ENCODE measurements at regions not wholly inside any gene's neighbourhood (a gene's known extent, or its start where the extent isn't known, plus 50 kb on each side); places are given as distances from the start of the nearest gene placed in this dataset.

- Histone ChIP-seq H3K4me3 (ENCODE audit: low read length in 2 of 2) (peak overlapping the region in 1 of 2 donors; percentile 53), H3K4me1 (ENCODE audit: control insufficient read depth in 2 of 2, insufficient read depth in 1 of 2, low read depth in 1 of 2, low read length in 2 of 2) (no peaks in the 10 kb centered on the region), H2AK5ac (ENCODE audit: low read depth, low read length) (no peak overlapping the region), H3K9ac (ENCODE audit: low read depth, low read length, poor library complexity) (no peak overlapping the region), H3K9me3 (replicated peaks in 1 of 2; ENCODE audit: control insufficient read depth in 2 of 2, insufficient read depth in 1 of 2, low read depth in 1 of 2, low read length in 2 of 2) (peaks cover 0 to 2% of the 10 kb centered on the region in 2 donors), H4K91ac (ENCODE audit: low read depth, low read length, poor library complexity) (no peak overlapping the region), H3K27me3 (ENCODE audit: control insufficient read depth in 3 of 3, insufficient read depth in 3 of 3, low read depth in 1 of 3, low read length in 3 of 3) (no peaks in the 10 kb centered on the region), H3K18ac (ENCODE audit: low read length) (peak overlapping the region; percentile 70), H4K8ac (ENCODE audit: low read depth, low read length) (no peak overlapping the region), H2BK5ac (ENCODE audit: low read length) (no peak overlapping the region), H2AFZ (ENCODE audit: low read length) (no peak overlapping the region), H3K14ac (ENCODE audit: low read length) (no peak overlapping the region), H3K36me3 (replicated peaks in 1 of 2; ENCODE audit: control insufficient read depth in 2 of 2, insufficient read depth in 2 of 2, low read length in 2 of 2) (no peaks in the 10 kb centered on the region), H2BK12ac (ENCODE audit: low read length) (no peak overlapping the region), H3K79me1 (ENCODE audit: low read depth, low read length) (no peaks in the 10 kb centered on the region), H3K4ac (ENCODE audit: low read length) (no peak overlapping the region), H3K4me2 (ENCODE audit: insufficient read depth, low read length, poor library complexity, severe bottlenecking) (no peak overlapping the region), H3K23ac (ENCODE audit: low read depth, low read length, poor library complexity) (no peak overlapping the region), H3K27ac (replicated peaks; ENCODE audit: low read length) (no peak overlapping the region), H2BK15ac (ENCODE audit: low read length) (no peak overlapping the region), H2BK120ac (ENCODE audit: low read depth, low read length) (no peak overlapping the region)
- no peak for DNase-seq (ENCODE audit: low spot score)
- no CpG with 5 or more reads among the region's 3 CpGs for WGBS, 2 donors (ENCODE audit: extremely low coverage in 2 of 2, insufficient read length in 2 of 2, insufficient replicate concordance in 1 of 2)
Measured at GRCh38 chr12:74817499-74817898, 279.9 kb downstream of the ATXN7L3B start.

GRCh38 chr12:74818412-74818811 lies 280.8 kb downstream of the ATXN7L3B start:
- no peak overlapping the region for H3K4me3 ChIP-seq (ENCODE audit: low read length in 2 of 2)
- no peaks in the 10 kb centered on the region for H3K4me1 ChIP-seq (ENCODE audit: control insufficient read depth in 2 of 2, insufficient read depth in 1 of 2, low read depth in 1 of 2, low read length in 2 of 2)
- H2BK120ac ChIP-seq (ENCODE audit: low read depth, low read length) = no peak overlapping the region
- no peak overlapping the region for H4K8ac ChIP-seq (ENCODE audit: low read depth, low read length)
- WGBS, 2 donors (ENCODE audit: extremely low coverage in 2 of 2, insufficient read length in 2 of 2, insufficient replicate concordance in 1 of 2) = no CpG with 5 or more reads among the region's 2 CpGs
- no peak for DNase-seq (ENCODE audit: low spot score)
- H2BK12ac ChIP-seq (ENCODE audit: low read length) = no peak overlapping the region
- no peak overlapping the region for H3K14ac ChIP-seq (ENCODE audit: low read length)
- H3K9ac ChIP-seq (ENCODE audit: low read depth, low read length, poor library complexity) = no peak overlapping the region
- H2AK5ac ChIP-seq (ENCODE audit: low read depth, low read length) = no peak overlapping the region
- H3K27me3 ChIP-seq (ENCODE audit: control insufficient read depth in 3 of 3, insufficient read depth in 3 of 3, low read depth in 1 of 3, low read length in 3 of 3) = no peaks in the 10 kb centered on the region
- no peak overlapping the region for H3K23ac ChIP-seq (ENCODE audit: low read depth, low read length, poor library complexity)
- no peak overlapping the region for H4K91ac ChIP-seq (ENCODE audit: low read depth, low read length, poor library complexity)
- no peak overlapping the region for H3K4me2 ChIP-seq (ENCODE audit: insufficient read depth, low read length, poor library complexity, severe bottlenecking)
- no peak overlapping the region for H2BK15ac ChIP-seq (ENCODE audit: low read length)
- H3K79me1 ChIP-seq (ENCODE audit: low read depth, low read length) = no peaks in the 10 kb centered on the region
- H3K18ac ChIP-seq (ENCODE audit: low read length) = no peak overlapping the region
- H3K27ac ChIP-seq (replicated peaks; ENCODE audit: low read length) = no peak overlapping the region
- no peak overlapping the region for H3K4ac ChIP-seq (ENCODE audit: low read length)
- H2BK5ac ChIP-seq (ENCODE audit: low read length) = no peak overlapping the region
- H3K9me3 ChIP-seq (replicated peaks in 1 of 2; ENCODE audit: control insufficient read depth in 2 of 2, insufficient read depth in 1 of 2, low read depth in 1 of 2, low read length in 2 of 2) = peaks cover 0 to 2% of the 10 kb centered on the region in 2 donors
- no peak overlapping the region for H2AFZ ChIP-seq (ENCODE audit: low read length)
- no peaks in the 10 kb centered on the region for H3K36me3 ChIP-seq (replicated peaks in 1 of 2; ENCODE audit: control insufficient read depth in 2 of 2, insufficient read depth in 2 of 2, low read length in 2 of 2)

GRCh38 chr12:74820324-74820723 lies 282.7 kb downstream of the ATXN7L3B start:
- no peak overlapping the region for H2BK15ac ChIP-seq (ENCODE audit: low read length)
- H3K18ac ChIP-seq (ENCODE audit: low read length) = no peak overlapping the region
- no peak overlapping the region for H2AFZ ChIP-seq (ENCODE audit: low read length)
- peak overlapping the region in 1 of 2 donors; percentile 61 for H3K4me3 ChIP-seq (ENCODE audit: low read length in 2 of 2)
- no peaks in the 10 kb centered on the region for H3K27me3 ChIP-seq (ENCODE audit: control insufficient read depth in 3 of 3, insufficient read depth in 3 of 3, low read depth in 1 of 3, low read length in 3 of 3)
- no peak overlapping the region for H3K4me2 ChIP-seq (ENCODE audit: insufficient read depth, low read length, poor library complexity, severe bottlenecking)
- no CpG with 5 or more reads among the region's 1 CpG for WGBS, 2 donors (ENCODE audit: extremely low coverage in 2 of 2, insufficient read length in 2 of 2, insufficient replicate concordance in 1 of 2)
- no peak overlapping the region for H2BK12ac ChIP-seq (ENCODE audit: low read length)
- no peaks in the 10 kb centered on the region for H3K36me3 ChIP-seq (replicated peaks in 1 of 2; ENCODE audit: control insufficient read depth in 2 of 2, insufficient read depth in 2 of 2, low read length in 2 of 2)
- no peak overlapping the region for H3K4ac ChIP-seq (ENCODE audit: low read length)
- H2AK5ac ChIP-seq (ENCODE audit: low read depth, low read length) = no peak overlapping the region
- H3K79me1 ChIP-seq (ENCODE audit: low read depth, low read length) = no peaks in the 10 kb centered on the region
- DNase-seq (ENCODE audit: low spot score) = no peak
- H3K14ac ChIP-seq (ENCODE audit: low read length) = no peak overlapping the region
- no peak overlapping the region for H3K9ac ChIP-seq (ENCODE audit: low read depth, low read length, poor library complexity)
- no peak overlapping the region for H3K23ac ChIP-seq (ENCODE audit: low read depth, low read length, poor library complexity)
- H2BK5ac ChIP-seq (ENCODE audit: low read length) = no peak overlapping the region
- no peak overlapping the region for H4K91ac ChIP-seq (ENCODE audit: low read depth, low read length, poor library complexity)
- H3K27ac ChIP-seq (replicated peaks; ENCODE audit: low read length) = no peak overlapping the region
- no peak overlapping the region for H2BK120ac ChIP-seq (ENCODE audit: low read depth, low read length)
- H3K4me1 ChIP-seq (ENCODE audit: control insufficient read depth in 2 of 2, insufficient read depth in 1 of 2, low read depth in 1 of 2, low read length in 2 of 2) = no peaks in the 10 kb centered on the region
- peaks cover 0 to 2% of the 10 kb centered on the region in 2 donors for H3K9me3 ChIP-seq (replicated peaks in 1 of 2; ENCODE audit: control insufficient read depth in 2 of 2, insufficient read depth in 1 of 2, low read depth in 1 of 2, low read length in 2 of 2)
- no peak overlapping the region for H4K8ac ChIP-seq (ENCODE audit: low read depth, low read length)

GRCh38 chr12:74836567-74836966 lies 298.9 kb downstream of the ATXN7L3B start:
- no peak for DNase-seq (ENCODE audit: low spot score)

More at GRCh38 chr12:74836567-74836966, 298.9 kb downstream of the ATXN7L3B start:
- H4K8ac ChIP-seq (ENCODE audit: low read depth, low read length) = no peak overlapping the region
- H2BK12ac ChIP-seq (ENCODE audit: low read length) = no peak overlapping the region
- H4K91ac ChIP-seq (ENCODE audit: low read depth, low read length, poor library complexity) = no peak overlapping the region
- H3K36me3 ChIP-seq (replicated peaks in 1 of 2; ENCODE audit: control insufficient read depth in 2 of 2, insufficient read depth in 2 of 2, low read length in 2 of 2) = no peaks in the 10 kb centered on the region
- no peak overlapping the region for H2AK5ac ChIP-seq (ENCODE audit: low read depth, low read length)
- no peak overlapping the region for H3K23ac ChIP-seq (ENCODE audit: low read depth, low read length, poor library complexity)
- no peak overlapping the region for H3K4me2 ChIP-seq (ENCODE audit: insufficient read depth, low read length, poor library complexity, severe bottlenecking)
- H3K27ac ChIP-seq (replicated peaks; ENCODE audit: low read length) = no peak overlapping the region
- H3K18ac ChIP-seq (ENCODE audit: low read length) = no peak overlapping the region
- H3K9ac ChIP-seq (ENCODE audit: low read depth, low read length, poor library complexity) = no peak overlapping the region
- peaks cover 0 to 2% of the 10 kb centered on the region in 2 donors for H3K9me3 ChIP-seq (replicated peaks in 1 of 2; ENCODE audit: control insufficient read depth in 2 of 2, insufficient read depth in 1 of 2, low read depth in 1 of 2, low read length in 2 of 2)
- WGBS, 2 donors (ENCODE audit: extremely low coverage in 2 of 2, insufficient read length in 2 of 2, insufficient replicate concordance in 1 of 2) = no CpG with 5 or more reads among the region's 2 CpGs
- no peak overlapping the region for H2BK5ac ChIP-seq (ENCODE audit: low read length)
- H2AFZ ChIP-seq (ENCODE audit: low read length) = no peak overlapping the region
- H2BK15ac ChIP-seq (ENCODE audit: low read length) = no peak overlapping the region
- no peaks in the 10 kb centered on the region for H3K4me1 ChIP-seq (ENCODE audit: control insufficient read depth in 2 of 2, insufficient read depth in 1 of 2, low read depth in 1 of 2, low read length in 2 of 2)
- no peaks in the 10 kb centered on the region for H3K79me1 ChIP-seq (ENCODE audit: low read depth, low read length)
- H3K27me3 ChIP-seq (ENCODE audit: control insufficient read depth in 3 of 3, insufficient read depth in 3 of 3, low read depth in 1 of 3, low read length in 3 of 3) = no peaks in the 10 kb centered on the region
- H3K4ac ChIP-seq (ENCODE audit: low read length) = no peak overlapping the region
- H3K4me3 ChIP-seq (ENCODE audit: low read length in 2 of 2) = no peak overlapping the region
- H2BK120ac ChIP-seq (ENCODE audit: low read depth, low read length) = no peak overlapping the region
- H3K14ac ChIP-seq (ENCODE audit: low read length) = no peak overlapping the region
